HEK293T (cell line): ENCODE measurements at regions not wholly inside any gene's neighbourhood (a gene's known extent, or its start where the extent isn't known, plus 50 kb on each side); places are given as distances from the start of the nearest gene placed in this dataset.

Experiments
- BHLHE40 ChIP-seq: fragments of 450-650 bp; IDR thresholded peaks from 2 replicates; pipeline ENCODE4 v1.6.1; 2016; ENCODE audit warnings: mild to moderate bottlenecking, moderate library complexity, borderline replicate concordance
- ELF4 ChIP-seq: fragments of 450-650 bp; IDR thresholded peaks from 2 replicates; pipeline ENCODE4 v1.6.1; 2017; ENCODE audit warnings: antibody characterized with exemption
- FOXA1 ChIP-seq: fragments of 450-650 bp; IDR thresholded peaks from 2 replicates; pipeline ENCODE4 v1.6.1; 2016; ENCODE audit warnings: mild to moderate bottlenecking
- FOXK2 ChIP-seq: fragments of 450-650 bp; IDR thresholded peaks from 2 replicates; pipeline ENCODE4 v1.6.1; 2016; ENCODE audit warnings: mild to moderate bottlenecking
- FOXM1 ChIP-seq: fragments of 450-650 bp; IDR thresholded peaks from 2 replicates; pipeline ENCODE4 v1.6.1; 2017; ENCODE audit warnings: mild to moderate bottlenecking, borderline replicate concordance
- HDGF ChIP-seq: fragments of 450-650 bp; IDR thresholded peaks from 2 replicates; pipeline ENCODE4 v1.6.1; 2017; ENCODE audit warnings: antibody characterized with exemption, borderline replicate concordance
- L3MBTL2 ChIP-seq: fragments of 450-650 bp; conservative IDR thresholded peaks from 2 replicates; pipeline ENCODE4 v1.6.1; 2016; ENCODE audit warnings: mild to moderate bottlenecking
- LEF1 ChIP-seq: fragments of 450-650 bp; IDR thresholded peaks from 2 replicates; pipeline ENCODE4 v1.6.1; 2017; ENCODE audit warnings: mild to moderate bottlenecking, borderline replicate concordance
- NFRKB ChIP-seq: fragments of 450-650 bp; IDR thresholded peaks from 2 replicates; pipeline ENCODE4 v1.6.1; 2016; ENCODE audit warnings: mild to moderate bottlenecking, moderate library complexity
- SP1 ChIP-seq: fragments of 450-650 bp; IDR thresholded peaks from 2 replicates; pipeline ENCODE4 v1.6.1; 2017
- SUZ12 ChIP-seq: fragments of 450-650 bp; IDR thresholded peaks from 2 replicates; pipeline ENCODE4 v1.6.1; 2016; ENCODE audit warnings: mild to moderate bottlenecking
- TARDBP ChIP-seq: fragments of 450-650 bp; IDR thresholded peaks from 2 replicates; pipeline ENCODE4 v1.6.1; 2016
- ZNF384 ChIP-seq: fragments of 450-650 bp; IDR thresholded peaks from 2 replicates; pipeline ENCODE4 v1.6.1; 2016
- TF ChIP-seq, protein P1 (sequence below): fragments of 450-650 bp; IDR thresholded peaks from 2 replicates; pipeline ENCODE4 v1.6.1; 2016

DNA sequence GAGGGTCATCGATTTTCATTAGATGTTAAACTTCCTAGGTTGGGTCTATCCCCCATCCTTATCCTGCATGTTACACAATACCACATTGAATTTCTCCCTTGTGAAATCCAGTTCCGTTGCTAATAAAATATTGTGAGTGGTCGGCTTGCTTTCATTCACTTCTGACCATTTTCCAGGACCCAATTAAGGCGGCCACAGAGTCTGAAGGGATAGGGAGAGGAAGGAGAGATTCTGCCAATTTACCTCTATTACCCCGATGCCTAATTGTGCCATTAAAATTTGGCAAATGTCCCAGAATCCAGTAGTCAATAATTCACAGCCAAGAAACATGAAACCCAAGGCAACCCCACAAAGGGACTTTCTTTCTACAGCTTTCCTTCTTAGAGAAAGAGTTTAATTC, 129.9 kb downstream of the IPMK start:
- TF ChIP-seq FOXK2 (no peak), TARDBP (no peak), FOXM1 (no peak), BHLHE40 (no peak), SP1 (no peak), HDGF (no peak), L3MBTL2 (no peak), FOXA1 (no peak), SUZ12 (no peak), NFRKB (no peak), ZNF384 (no peak), ELF4 (no peak), LEF1 (no peak)
- TF ChIP-seq, protein P1, sequence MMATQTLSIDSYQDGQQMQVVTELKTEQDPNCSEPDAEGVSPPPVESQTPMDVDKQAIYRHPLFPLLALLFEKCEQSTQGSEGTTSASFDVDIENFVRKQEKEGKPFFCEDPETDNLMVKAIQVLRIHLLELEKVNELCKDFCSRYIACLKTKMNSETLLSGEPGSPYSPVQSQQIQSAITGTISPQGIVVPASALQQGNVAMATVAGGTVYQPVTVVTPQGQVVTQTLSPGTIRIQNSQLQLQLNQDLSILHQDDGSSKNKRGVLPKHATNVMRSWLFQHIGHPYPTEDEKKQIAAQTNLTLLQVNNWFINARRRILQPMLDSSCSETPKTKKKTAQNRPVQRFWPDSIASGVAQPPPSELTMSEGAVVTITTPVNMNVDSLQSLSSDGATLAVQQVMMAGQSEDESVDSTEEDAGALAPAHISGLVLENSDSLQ: no peak
